ENCODE measurements at regions not wholly inside any gene's neighbourhood (a gene's known extent, or its start where the extent isn't known, plus 50 kb on each side); places are given as distances from the start of the nearest gene placed in this dataset.

DNA sequence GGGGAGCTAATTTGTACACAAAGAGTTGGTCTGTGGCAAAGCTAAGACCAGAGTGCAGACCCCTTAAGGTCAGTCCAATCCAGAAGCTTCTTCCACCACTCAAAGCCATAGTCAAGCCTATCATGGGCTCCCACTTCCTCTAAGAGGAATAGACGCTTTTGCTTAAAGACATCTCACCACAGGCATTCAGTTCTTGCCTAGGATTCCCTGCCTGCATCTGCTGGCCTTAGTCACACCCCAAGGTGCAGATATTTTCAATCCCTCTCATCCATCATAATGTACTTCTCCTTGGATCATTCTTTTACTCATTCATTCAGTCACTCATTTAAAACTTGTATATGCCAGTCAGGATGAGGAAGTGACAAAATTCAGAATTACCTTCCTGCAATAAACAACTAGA lies 179.6 kb upstream of the STT3B start (continued):
- TF ChIP-seq STAT1 (IDR thresholded peaks at IDR 0.05; ENCODE audit: unreplicated experiment) = no peak
- TF ChIP-seq ZNF331 (CRISPR knock-in tag; IDR thresholded peaks at IDR 0.05; ENCODE audit: low read depth) = no peak
- TF ChIP-seq EZH2 (IDR thresholded peaks at IDR 0.05; ENCODE audit: low read depth, unreplicated experiment) = no peak
- no peak for TF ChIP-seq JUNB (IDR thresholded peaks at IDR 0.05; ENCODE audit: unreplicated experiment)
- TF ChIP-seq, protein P1, sequence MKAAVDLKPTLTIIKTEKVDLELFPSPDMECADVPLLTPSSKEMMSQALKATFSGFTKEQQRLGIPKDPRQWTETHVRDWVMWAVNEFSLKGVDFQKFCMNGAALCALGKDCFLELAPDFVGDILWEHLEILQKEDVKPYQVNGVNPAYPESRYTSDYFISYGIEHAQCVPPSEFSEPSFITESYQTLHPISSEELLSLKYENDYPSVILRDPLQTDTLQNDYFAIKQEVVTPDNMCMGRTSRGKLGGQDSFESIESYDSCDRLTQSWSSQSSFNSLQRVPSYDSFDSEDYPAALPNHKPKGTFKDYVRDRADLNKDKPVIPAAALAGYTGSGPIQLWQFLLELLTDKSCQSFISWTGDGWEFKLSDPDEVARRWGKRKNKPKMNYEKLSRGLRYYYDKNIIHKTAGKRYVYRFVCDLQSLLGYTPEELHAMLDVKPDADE (IDR thresholded peaks at IDR 0.05) = no peak
- no peak for TF ChIP-seq ZNF114 (CRISPR knock-in tag; IDR thresholded peaks at IDR 0.05)

DNA sequence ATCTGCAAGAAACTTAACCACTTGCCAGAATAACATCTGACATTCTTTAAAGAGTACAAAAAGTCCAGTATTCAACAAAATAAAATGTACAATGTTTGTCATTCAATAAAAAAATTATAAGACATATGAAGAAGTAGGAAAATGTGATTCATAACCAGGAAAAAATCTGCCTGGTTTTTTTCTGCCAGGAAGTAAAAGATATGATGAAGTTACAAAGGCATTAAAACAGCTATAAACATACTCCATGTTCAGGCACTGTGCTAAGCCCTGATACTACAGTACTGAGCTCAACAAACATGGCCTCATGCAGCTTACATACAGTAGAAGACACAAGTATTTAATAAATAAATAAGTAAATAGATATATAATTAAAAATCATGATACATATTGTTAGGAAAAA lies 178.4 kb upstream of the STT3B start:
- Mint-ChIP-seq H3K4me3 (no peak overlapping the region), H3K27ac (no peak overlapping the region), H3K9me3 (peaks cover 5% of the 10 kb centered on the region; the same call in 1 of the 3 replicates), H3K4me1 (peaks cover 11% of the 10 kb centered on the region), H3K36me3 (ENCODE audit: low read depth) (peaks cover 6% of the 10 kb centered on the region; the same call in 2 of the 3 replicates), H3K27me3 (ENCODE audit: insufficient read depth, low read depth, poor library complexity) (peaks cover 2% of the 10 kb centered on the region)
- Histone ChIP-seq H3F3A (replicated peaks; ENCODE audit: low read depth) (no peaks in the 10 kb centered on the region), H3K27ac (ENCODE audit: low read depth) (no peak overlapping the region), H3K4me1 (ENCODE audit: insufficient read depth) (peaks cover 13% of the 10 kb centered on the region), H3K79me2 (replicated peaks; ENCODE audit: insufficient read depth) (no peaks in the 10 kb centered on the region), H4K20me1 (replicated peaks; ENCODE audit: insufficient read depth) (no peaks in the 10 kb centered on the region), H2AFZ (no peak overlapping the region), H3K4me2 (no peak overlapping the region), H3K9me2 (ENCODE audit: insufficient read depth) (peaks cover 10% of the 10 kb centered on the region), H3K36me3 (ENCODE audit: insufficient read depth) (no peaks in the 10 kb centered on the region), H3K27me3 (ENCODE audit: insufficient read depth) (no peaks in the 10 kb centered on the region), H3K4me3 (no peak overlapping the region)
- ATAC-seq = no peak
- DNase-seq (ENCODE audit: low spot score) = no peak
- TF ChIP-seq, protein P2, sequence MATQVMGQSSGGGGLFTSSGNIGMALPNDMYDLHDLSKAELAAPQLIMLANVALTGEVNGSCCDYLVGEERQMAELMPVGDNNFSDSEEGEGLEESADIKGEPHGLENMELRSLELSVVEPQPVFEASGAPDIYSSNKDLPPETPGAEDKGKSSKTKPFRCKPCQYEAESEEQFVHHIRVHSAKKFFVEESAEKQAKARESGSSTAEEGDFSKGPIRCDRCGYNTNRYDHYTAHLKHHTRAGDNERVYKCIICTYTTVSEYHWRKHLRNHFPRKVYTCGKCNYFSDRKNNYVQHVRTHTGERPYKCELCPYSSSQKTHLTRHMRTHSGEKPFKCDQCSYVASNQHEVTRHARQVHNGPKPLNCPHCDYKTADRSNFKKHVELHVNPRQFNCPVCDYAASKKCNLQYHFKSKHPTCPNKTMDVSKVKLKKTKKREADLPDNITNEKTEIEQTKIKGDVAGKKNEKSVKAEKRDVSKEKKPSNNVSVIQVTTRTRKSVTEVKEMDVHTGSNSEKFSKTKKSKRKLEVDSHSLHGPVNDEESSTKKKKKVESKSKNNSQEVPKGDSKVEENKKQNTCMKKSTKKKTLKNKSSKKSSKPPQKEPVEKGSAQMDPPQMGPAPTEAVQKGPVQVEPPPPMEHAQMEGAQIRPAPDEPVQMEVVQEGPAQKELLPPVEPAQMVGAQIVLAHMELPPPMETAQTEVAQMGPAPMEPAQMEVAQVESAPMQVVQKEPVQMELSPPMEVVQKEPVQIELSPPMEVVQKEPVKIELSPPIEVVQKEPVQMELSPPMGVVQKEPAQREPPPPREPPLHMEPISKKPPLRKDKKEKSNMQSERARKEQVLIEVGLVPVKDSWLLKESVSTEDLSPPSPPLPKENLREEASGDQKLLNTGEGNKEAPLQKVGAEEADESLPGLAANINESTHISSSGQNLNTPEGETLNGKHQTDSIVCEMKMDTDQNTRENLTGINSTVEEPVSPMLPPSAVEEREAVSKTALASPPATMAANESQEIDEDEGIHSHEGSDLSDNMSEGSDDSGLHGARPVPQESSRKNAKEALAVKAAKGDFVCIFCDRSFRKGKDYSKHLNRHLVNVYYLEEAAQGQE (IDR thresholded peaks at IDR 0.05; ENCODE audit: unreplicated experiment) = no peak
- TF ChIP-seq ZNF114 (CRISPR knock-in tag; IDR thresholded peaks at IDR 0.05) (no peak), STAT1 (IDR thresholded peaks at IDR 0.05; ENCODE audit: unreplicated experiment) (no peak), EZH2 (IDR thresholded peaks at IDR 0.05; ENCODE audit: low read depth, unreplicated experiment) (no peak), JUNB (IDR thresholded peaks at IDR 0.05; ENCODE audit: unreplicated experiment) (no peak), CREB1 (CRISPR knock-in tag; IDR thresholded peaks at IDR 0.05; ENCODE audit: low read depth) (no peak), NANOG (IDR thresholded peaks at IDR 0.05; ENCODE audit: borderline replicate concordance) (no peak), POLR2AphosphoS5 (IDR thresholded peaks at IDR 0.05; ENCODE audit: low read depth) (no peak)
- TF ChIP-seq, protein P3, sequence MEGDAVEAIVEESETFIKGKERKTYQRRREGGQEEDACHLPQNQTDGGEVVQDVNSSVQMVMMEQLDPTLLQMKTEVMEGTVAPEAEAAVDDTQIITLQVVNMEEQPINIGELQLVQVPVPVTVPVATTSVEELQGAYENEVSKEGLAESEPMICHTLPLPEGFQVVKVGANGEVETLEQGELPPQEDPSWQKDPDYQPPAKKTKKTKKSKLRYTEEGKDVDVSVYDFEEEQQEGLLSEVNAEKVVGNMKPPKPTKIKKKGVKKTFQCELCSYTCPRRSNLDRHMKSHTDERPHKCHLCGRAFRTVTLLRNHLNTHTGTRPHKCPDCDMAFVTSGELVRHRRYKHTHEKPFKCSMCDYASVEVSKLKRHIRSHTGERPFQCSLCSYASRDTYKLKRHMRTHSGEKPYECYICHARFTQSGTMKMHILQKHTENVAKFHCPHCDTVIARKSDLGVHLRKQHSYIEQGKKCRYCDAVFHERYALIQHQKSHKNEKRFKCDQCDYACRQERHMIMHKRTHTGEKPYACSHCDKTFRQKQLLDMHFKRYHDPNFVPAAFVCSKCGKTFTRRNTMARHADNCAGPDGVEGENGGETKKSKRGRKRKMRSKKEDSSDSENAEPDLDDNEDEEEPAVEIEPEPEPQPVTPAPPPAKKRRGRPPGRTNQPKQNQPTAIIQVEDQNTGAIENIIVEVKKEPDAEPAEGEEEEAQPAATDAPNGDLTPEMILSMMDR (conservative IDR thresholded peaks at IDR 0.05; ENCODE audit: low read depth in 2 of 2) = no peak
- TF ChIP-seq, protein P4, sequence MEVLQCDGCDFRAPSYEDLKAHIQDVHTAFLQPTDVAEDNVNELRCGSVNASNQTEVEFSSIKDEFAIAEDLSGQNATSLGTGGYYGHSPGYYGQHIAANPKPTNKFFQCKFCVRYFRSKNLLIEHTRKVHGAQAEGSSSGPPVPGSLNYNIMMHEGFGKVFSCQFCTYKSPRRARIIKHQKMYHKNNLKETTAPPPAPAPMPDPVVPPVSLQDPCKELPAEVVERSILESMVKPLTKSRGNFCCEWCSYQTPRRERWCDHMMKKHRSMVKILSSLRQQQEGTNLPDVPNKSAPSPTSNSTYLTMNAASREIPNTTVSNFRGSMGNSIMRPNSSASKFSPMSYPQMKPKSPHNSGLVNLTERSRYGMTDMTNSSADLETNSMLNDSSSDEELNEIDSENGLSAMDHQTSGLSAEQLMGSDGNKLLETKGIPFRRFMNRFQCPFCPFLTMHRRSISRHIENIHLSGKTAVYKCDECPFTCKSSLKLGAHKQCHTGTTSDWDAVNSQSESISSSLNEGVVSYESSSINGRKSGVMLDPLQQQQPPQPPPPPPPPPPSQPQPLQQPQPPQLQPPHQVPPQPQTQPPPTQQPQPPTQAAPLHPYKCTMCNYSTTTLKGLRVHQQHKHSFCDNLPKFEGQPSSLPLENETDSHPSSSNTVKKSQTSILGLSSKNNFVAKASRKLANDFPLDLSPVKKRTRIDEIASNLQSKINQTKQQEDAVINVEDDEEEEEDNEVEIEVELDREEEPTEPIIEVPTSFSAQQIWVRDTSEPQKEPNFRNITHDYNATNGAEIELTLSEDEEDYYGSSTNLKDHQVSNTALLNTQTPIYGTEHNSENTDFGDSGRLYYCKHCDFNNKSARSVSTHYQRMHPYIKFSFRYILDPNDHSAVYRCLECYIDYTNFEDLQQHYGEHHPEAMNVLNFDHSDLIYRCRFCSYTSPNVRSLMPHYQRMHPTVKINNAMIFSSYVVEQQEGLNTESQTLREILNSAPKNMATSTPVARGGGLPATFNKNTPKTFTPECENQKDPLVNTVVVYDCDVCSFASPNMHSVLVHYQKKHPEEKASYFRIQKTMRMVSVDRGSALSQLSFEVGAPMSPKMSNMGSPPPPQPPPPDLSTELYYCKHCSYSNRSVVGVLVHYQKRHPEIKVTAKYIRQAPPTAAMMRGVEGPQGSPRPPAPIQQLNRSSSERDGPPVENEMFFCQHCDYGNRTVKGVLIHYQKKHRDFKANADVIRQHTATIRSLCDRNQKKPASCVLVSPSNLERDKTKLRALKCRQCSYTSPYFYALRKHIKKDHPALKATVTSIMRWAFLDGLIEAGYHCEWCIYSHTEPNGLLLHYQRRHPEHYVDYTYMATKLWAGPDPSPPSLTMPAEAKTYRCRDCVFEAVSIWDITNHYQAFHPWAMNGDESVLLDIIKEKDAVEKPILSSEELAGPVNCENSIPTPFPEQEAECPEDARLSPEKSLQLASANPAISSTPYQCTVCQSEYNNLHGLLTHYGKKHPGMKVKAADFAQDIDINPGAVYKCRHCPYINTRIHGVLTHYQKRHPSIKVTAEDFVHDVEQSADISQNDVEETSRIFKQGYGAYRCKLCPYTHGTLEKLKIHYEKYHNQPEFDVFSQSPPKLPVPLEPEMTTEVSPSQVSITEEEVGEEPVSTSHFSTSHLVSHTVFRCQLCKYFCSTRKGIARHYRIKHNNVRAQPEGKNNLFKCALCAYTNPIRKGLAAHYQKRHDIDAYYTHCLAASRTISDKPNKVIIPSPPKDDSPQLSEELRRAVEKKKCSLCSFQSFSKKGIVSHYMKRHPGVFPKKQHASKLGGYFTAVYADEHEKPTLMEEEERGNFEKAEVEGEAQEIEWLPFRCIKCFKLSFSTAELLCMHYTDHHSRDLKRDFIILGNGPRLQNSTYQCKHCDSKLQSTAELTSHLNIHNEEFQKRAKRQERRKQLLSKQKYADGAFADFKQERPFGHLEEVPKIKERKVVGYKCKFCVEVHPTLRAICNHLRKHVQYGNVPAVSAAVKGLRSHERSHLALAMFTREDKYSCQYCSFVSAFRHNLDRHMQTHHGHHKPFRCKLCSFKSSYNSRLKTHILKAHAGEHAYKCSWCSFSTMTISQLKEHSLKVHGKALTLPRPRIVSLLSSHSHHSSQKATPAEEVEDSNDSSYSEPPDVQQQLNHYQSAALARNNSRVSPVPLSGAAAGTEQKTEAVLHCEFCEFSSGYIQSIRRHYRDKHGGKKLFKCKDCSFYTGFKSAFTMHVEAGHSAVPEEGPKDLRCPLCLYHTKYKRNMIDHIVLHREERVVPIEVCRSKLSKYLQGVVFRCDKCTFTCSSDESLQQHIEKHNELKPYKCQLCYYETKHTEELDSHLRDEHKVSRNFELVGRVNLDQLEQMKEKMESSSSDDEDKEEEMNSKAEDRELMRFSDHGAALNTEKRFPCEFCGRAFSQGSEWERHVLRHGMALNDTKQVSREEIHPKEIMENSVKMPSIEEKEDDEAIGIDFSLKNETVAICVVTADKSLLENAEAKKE (CRISPR knock-in tag; IDR thresholded peaks at IDR 0.05) = no peak
